NB4 (cell line): ENCODE measurements at regions not wholly inside any gene's neighbourhood (a gene's known extent, or its start where the extent isn't known, plus 50 kb on each side); places are given as distances from the start of the nearest gene placed in this dataset.
A peak's percentile ranks its signal among the peaks of the same experiment; 100 is the strongest.

Experiments used
- DNase-seq: peaks from one replicate; pipeline ENCODE4 v3.0.0; 2010; ENCODE audit warnings: low read depth
- H3K4me3 ChIP-seq: one replicate; pipeline ENCODE4 v1.5.1; 2011; ENCODE audit warnings: mild to moderate bottlenecking, low read depth, low read length, moderate library complexity
- MYC ChIP-seq: IDR thresholded peaks from 2 replicates; pipeline ENCODE4 v1.6.1; 2011; ENCODE audit warnings: low read depth, low read length
- POLR2A ChIP-seq: IDR thresholded peaks from 2 replicates; pipeline ENCODE4 v1.6.1; 2011; ENCODE audit warnings: mild to moderate bottlenecking; ENCODE audit not compliant: insufficient read length; ENCODE audit errors: extremely low read depth
- TF ChIP-seq, protein P1 (sequence below): IDR thresholded peaks from 2 replicates; pipeline ENCODE4 v1.6.1; 2011; ENCODE audit warnings: low read depth, low read length
- TF ChIP-seq, protein P2 (sequence below): IDR thresholded peaks from one replicate; pipeline ENCODE4 v1.5.1; 2012; ENCODE audit warnings: low read depth, low read length

DNA sequence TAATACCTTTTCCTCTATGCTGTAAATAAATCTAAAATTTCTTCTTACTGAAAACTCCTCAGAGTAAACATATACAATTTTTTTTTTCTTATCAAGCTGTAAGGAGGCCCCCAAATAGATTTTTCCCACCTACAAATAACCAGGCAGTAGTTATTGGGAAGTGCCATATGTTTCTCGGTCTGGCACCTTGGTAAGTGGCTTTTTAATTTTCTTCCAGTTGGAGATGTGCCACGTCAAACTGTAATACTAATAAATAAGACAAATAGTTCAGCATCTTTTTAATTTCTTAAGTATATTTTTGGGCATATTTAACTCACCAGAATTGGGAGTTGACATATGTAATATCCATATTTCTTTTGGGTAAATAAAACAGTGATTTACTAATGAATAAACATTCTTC is 346.3 kb downstream of the DIPK2A start:
- DNase-seq: no peak
- TF ChIP-seq, protein P1, sequence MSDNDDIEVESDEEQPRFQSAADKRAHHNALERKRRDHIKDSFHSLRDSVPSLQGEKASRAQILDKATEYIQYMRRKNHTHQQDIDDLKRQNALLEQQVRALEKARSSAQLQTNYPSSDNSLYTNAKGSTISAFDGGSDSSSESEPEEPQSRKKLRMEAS: no peak
- no peak for TF ChIP-seq MYC
- no peak for TF ChIP-seq POLR2A
- TF ChIP-seq, protein P2, sequence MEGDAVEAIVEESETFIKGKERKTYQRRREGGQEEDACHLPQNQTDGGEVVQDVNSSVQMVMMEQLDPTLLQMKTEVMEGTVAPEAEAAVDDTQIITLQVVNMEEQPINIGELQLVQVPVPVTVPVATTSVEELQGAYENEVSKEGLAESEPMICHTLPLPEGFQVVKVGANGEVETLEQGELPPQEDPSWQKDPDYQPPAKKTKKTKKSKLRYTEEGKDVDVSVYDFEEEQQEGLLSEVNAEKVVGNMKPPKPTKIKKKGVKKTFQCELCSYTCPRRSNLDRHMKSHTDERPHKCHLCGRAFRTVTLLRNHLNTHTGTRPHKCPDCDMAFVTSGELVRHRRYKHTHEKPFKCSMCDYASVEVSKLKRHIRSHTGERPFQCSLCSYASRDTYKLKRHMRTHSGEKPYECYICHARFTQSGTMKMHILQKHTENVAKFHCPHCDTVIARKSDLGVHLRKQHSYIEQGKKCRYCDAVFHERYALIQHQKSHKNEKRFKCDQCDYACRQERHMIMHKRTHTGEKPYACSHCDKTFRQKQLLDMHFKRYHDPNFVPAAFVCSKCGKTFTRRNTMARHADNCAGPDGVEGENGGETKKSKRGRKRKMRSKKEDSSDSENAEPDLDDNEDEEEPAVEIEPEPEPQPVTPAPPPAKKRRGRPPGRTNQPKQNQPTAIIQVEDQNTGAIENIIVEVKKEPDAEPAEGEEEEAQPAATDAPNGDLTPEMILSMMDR: no peak
- H3K4me3 ChIP-seq: no peak overlapping the region

DNA sequence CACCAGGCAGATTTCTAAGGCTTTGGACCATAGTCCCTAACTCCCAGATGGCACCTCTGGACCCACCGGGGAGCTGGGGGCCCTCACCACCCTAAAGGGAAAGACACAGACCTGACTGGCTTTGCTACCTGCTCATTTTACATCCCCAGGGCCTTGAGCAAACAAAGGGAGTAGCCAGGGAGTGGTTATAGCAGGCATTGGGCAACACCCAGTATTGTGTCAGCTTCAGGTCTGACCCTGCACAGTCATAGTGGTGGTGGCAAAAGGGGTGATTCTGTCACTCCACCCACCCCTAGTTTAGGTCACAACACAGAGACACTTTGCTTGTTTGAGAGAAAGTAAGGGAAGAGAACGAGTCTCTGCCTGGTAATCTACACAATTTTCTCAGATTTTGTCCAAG is 352.5 kb downstream of the DIPK2A start:
- no peak overlapping the region for H3K4me3 ChIP-seq
- TF ChIP-seq POLR2A (no peak), MYC (no peak)
- TF ChIP-seq, protein P2: no peak
- TF ChIP-seq, protein P1: no peak
- DNase-seq: peak; percentile 44

DNA sequence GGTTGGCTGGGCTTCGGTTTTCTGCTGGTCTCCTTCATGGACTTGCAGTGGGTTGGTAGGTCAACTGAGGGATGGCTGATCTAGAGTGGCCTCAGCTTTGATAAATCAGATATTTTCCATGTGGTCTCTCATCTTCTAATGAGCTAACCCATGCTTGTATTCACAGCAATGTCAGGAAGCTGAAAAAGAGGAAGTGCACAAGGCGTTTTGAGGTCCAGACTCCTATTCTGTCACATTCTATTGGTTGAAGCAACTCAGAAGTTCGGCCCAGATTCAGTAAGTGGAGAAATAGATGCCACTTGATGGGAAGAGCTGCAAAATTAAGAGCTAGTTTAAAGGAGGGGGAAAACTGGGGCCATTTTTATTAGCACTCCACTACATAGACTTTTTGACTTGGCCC is 361.2 kb downstream of the DIPK2A start:
- no peak overlapping the region for H3K4me3 ChIP-seq
- peak; percentile 14 for DNase-seq
- TF ChIP-seq MYC: no peak
- TF ChIP-seq, protein P1: peak; percentile 21; the same call in 1 of the 2 replicates

DNA sequence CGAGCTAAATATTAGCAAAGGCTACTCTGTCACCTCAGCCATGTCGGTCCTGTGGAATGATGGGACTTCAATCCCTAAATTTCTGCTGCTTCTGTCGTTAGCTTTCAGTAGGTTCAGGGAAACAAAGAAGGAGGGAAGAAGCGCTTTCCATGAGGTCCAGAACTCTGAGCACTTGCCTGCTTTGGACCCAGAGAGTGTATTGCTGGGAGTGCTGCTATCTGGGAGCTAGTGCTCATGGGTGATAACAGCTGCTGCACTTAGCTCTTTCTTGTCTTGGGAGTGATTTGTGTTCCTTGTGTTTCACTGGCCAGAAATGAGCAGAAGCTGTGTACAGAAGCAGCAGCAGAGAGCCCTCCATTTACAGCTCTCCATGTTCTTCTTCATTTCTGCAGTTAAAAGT is 369.8 kb downstream of the DIPK2A start:
- DNase-seq: no peak
- TF ChIP-seq POLR2A (no peak), MYC (no peak)
- TF ChIP-seq, protein P1: no peak
- TF ChIP-seq, protein P2: no peak
- H3K4me3 ChIP-seq: no peak overlapping the region

DNA sequence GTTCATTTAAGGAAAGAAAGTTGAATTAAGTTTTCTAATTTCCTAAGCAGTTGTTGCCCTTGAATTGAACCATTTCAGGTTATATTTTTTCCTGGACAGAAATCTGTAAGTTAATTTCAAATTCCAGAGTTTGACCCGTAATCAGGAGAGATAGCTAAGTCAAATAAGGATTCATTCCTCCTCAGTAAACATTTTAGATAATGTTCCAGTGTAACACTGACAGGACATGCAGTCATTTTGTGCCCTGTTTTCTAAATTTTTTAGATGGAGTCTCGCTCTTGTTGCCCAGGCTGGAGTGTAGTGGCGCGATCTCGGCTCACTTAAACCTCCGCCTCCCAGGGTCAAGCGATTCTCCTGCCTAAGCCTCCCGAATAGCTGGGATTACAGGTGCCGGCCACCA is 371.7 kb downstream of the DIPK2A start:
- TF ChIP-seq POLR2A (no peak), MYC (no peak)
- TF ChIP-seq, protein P1: no peak
- TF ChIP-seq, protein P2: no peak
- no peak overlapping the region for H3K4me3 ChIP-seq
- no peak for DNase-seq

DNA sequence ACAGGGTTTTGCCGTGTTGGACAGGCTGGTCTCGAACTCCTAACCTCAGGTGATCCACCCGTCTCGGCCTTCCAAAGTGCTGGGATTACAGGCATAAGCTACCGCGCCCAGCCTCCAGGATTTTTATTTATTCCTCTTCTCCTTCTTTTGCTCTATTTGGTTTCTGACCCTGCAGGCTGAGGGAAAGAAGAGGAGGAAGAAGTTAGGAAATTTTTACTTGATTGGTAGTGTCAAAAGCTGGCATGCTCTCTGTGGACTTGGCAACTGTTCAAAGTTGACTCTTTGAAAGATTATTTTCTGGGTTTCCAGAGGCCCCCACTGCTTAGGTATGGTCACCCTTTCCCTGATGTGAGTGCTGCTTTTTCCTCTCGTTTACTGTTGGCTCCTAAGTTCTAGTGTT is 372.2 kb downstream of the DIPK2A start:
- TF ChIP-seq MYC: no peak
- no peak overlapping the region for H3K4me3 ChIP-seq
- DNase-seq: no peak

DNA sequence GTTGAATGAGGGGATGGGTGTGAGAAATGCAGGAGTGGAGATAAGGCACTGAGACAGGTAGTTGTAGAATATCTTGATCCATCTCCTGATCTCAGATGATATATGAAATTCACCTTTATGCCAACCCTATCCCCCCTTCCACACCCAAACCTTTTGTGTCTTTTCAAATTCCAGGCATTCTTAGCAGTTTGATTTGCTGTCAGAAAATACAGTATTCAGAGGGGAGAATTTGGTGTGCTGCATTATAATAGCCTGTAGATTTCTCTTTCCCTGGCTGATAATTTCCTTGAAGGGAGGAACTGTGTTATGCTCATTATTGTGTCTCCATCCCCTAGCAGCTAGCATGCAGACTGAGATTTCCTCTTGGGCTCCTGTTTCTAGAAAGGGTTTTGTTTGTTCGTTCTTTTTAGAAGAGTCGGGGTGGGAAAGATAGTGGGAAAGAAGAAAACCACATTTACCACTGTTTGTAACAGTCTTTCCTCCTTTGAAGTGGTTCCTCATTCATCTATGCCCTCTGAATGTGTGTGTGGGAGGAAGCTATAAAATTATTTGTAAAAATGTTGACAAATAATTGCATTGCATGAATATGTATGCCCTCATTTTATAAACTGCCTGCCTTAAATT is 373.4 kb downstream of the DIPK2A start:
- TF ChIP-seq, protein P1: no peak
- no peak for TF ChIP-seq POLR2A
- TF ChIP-seq, protein P2: no peak
- TF ChIP-seq MYC: no peak
- peak; percentile 36 for DNase-seq
- H3K4me3 ChIP-seq: no peak overlapping the region
